ENCODE measurements at regions not wholly inside any gene's neighbourhood (a gene's known extent, or its start where the extent isn't known, plus 50 kb on each side); places are given as distances from the start of the nearest gene placed in this dataset.

- H3K36me3 ChIP-seq (replicated peaks), result no peaks in the 10 kb centered on the region
- no peaks in the 10 kb centered on the region for H3K27me3 ChIP-seq (replicated peaks)
- in situ Hi-C loops (cut with HindIII; ENCODE audit: low pct_ligation_motif_present, low sequenced_read_pairs), result no loop called here
- no peak overlapping the region for H3K27ac ChIP-seq
- no peak overlapping the region for H3K4me3 ChIP-seq (ENCODE audit: low read depth, low read length)
- no peak for TF ChIP-seq CTCF (IDR thresholded peaks at IDR 0.05; ENCODE audit: low read depth, low read length, missing control alignments)
- no peak for DNase-seq
Measured at GRCh38 chr2:137809252-137809651, 155.0 kb upstream of the HNMT start.

- no peak for TF ChIP-seq CTCF (IDR thresholded peaks at IDR 0.05; ENCODE audit: low read depth, low read length, missing control alignments)
- no peak overlapping the region for H3K27ac ChIP-seq
- H3K4me3 ChIP-seq (ENCODE audit: low read depth, low read length), result no peak overlapping the region
- H3K36me3 ChIP-seq (replicated peaks), result no peaks in the 10 kb centered on the region
- DNase-seq, result no peak
- H3K27me3 ChIP-seq (replicated peaks), result no peaks in the 10 kb centered on the region
- in situ Hi-C loops (cut with HindIII; ENCODE audit: low pct_ligation_motif_present, low sequenced_read_pairs), result no loop called here
Measured at GRCh38 chr2:137809837-137810236, 154.4 kb upstream of the HNMT start.

GRCh38 chr2:137812517-137812916 lies 151.8 kb upstream of the HNMT start:
- no peak for DNase-seq
- no peaks in the 10 kb centered on the region for H3K36me3 ChIP-seq (replicated peaks)
- no peaks in the 10 kb centered on the region for H3K27me3 ChIP-seq (replicated peaks)
- H3K27ac ChIP-seq, result no peak overlapping the region
- TF ChIP-seq CTCF (IDR thresholded peaks at IDR 0.05; ENCODE audit: low read depth, low read length, missing control alignments), result no peak
- in situ Hi-C loops (cut with HindIII; ENCODE audit: low pct_ligation_motif_present, low sequenced_read_pairs), result no loop called here
- H3K4me3 ChIP-seq (ENCODE audit: low read depth, low read length), result no peak overlapping the region

GRCh38 chr2:137813176-137813575 lies 151.1 kb upstream of the HNMT start:
- TF ChIP-seq CTCF (IDR thresholded peaks at IDR 0.05; ENCODE audit: low read depth, low read length, missing control alignments), result no peak
- DNase-seq, result no peak
- no peak overlapping the region for H3K4me3 ChIP-seq (ENCODE audit: low read depth, low read length)
- in situ Hi-C loops (cut with HindIII; ENCODE audit: low pct_ligation_motif_present, low sequenced_read_pairs), result no loop called here
- H3K27ac ChIP-seq, result no peak overlapping the region
- no peaks in the 10 kb centered on the region for H3K27me3 ChIP-seq (replicated peaks)
- H3K36me3 ChIP-seq (replicated peaks), result no peaks in the 10 kb centered on the region

GRCh38 chr2:137817058-137817457 lies 147.2 kb upstream of the HNMT start:
- in situ Hi-C loops (cut with HindIII; ENCODE audit: low pct_ligation_motif_present, low sequenced_read_pairs), result no loop called here
- Histone ChIP-seq H3K27ac (no peak overlapping the region), H3K27me3 (replicated peaks) (no peaks in the 10 kb centered on the region), H3K4me3 (ENCODE audit: low read depth, low read length) (no peak overlapping the region), H3K36me3 (replicated peaks) (no peaks in the 10 kb centered on the region)
- no peak for DNase-seq
- TF ChIP-seq CTCF (IDR thresholded peaks at IDR 0.05; ENCODE audit: low read depth, low read length, missing control alignments), result no peak

- Histone ChIP-seq H3K36me3 (replicated peaks) (no peaks in the 10 kb centered on the region), H3K27ac (no peak overlapping the region), H3K27me3 (replicated peaks) (no peaks in the 10 kb centered on the region), H3K4me3 (ENCODE audit: low read depth, low read length) (no peak overlapping the region)
- in situ Hi-C loops (cut with HindIII; ENCODE audit: low pct_ligation_motif_present, low sequenced_read_pairs), result no loop called here
- no peak for DNase-seq
- TF ChIP-seq CTCF (IDR thresholded peaks at IDR 0.05; ENCODE audit: low read depth, low read length, missing control alignments), result no peak
Measured at GRCh38 chr2:137823196-137823595, 141.1 kb upstream of the HNMT start.
